Peyer's patch (tissue), 4 donors: ENCODE measurements at regions not wholly inside any gene's neighbourhood (a gene's known extent, or its start where the extent isn't known, plus 50 kb on each side); places are given as distances from the start of the nearest gene placed in this dataset.
A peak's percentile ranks its signal among the peaks of the same experiment; 100 is the strongest.

Source experiments
- DNase-seq, 3 donors: peaks; one replicate each; pipeline ENCODE4 v3.0.0-alpha.2; 2017 to 2019
- H3K27ac ChIP-seq, 4 donors: fragments of 200-600 bp; sonication (generic); one replicate each; pipeline ENCODE4 v1.5.1; 2016 to 2019
- H3K27me3 ChIP-seq, 2 donors: fragments of 200-600 bp; sonication (generic); one replicate each; pipeline ENCODE4 v1.5.1; 2019
- H3K36me3 ChIP-seq, 3 donors: fragments of 200-600 bp; sonication (generic); one replicate each; pipeline ENCODE4 v1.5.1; 2016 to 2019
- H3K4me1 ChIP-seq, 4 donors: fragments of 200-600 bp; sonication (generic); one replicate each; pipeline ENCODE4 v1.5.1; 2016 to 2019
- H3K4me3 ChIP-seq, 4 donors: fragments of 200-600 bp; sonication (generic); 1 replicate in 3 of 4; 2 replicates in 1 of 4; pipeline ENCODE4 v1.5.1; 2016 to 2019; ENCODE audit warnings: mild to moderate bottlenecking in 1 of 4
- H3K9me3 ChIP-seq, 4 donors: fragments of 200-600 bp; sonication (generic); one replicate each; pipeline ENCODE4 v1.5.1; 2016 to 2019; ENCODE audit warnings: mild to moderate bottlenecking in 1 of 4
- POLR2A ChIP-seq, 2 donors: fragments of 450-650 bp; IDR thresholded peaks; one replicate each; pipeline ENCODE4 v1.5.1; 2017; ENCODE audit warnings: antibody characterized with exemption in 2 of 2, mild to moderate bottlenecking in 2 of 2, moderate library complexity in 2 of 2
- TF ChIP-seq, protein P1 (sequence below), 6 experiments: fragments of 450-650 bp in 4 of 6; fragments of 200-600 bp in 2 of 6; sonication (generic) in 1 of 6; IDR thresholded peaks; one replicate each; pipeline ENCODE4 v1.5.1; 2017 to 2019; ENCODE audit warnings: antibody characterized with exemption in 6 of 6, mild to moderate bottlenecking in 3 of 6, moderate library complexity in 1 of 6

DNA sequence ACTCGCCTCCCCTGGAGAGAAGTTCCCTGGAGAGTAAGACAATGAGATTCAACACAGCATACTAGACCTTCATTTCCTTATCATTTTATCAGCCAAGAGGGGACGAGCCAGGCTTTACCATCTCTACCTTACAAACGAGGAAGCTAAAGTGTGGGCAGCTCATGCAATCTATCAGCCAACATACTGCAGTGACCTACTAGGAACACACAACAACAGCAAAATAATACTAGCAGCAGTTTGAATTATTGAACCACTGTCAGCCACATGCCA, 60.0 kb upstream of the TEX51 start:
- no peaks in the 10 kb centered on the region for H3K27me3 ChIP-seq
- H3K9me3 ChIP-seq = no peaks in the 10 kb centered on the region
- no peaks in the 10 kb centered on the region for H3K36me3 ChIP-seq
- H3K4me3 ChIP-seq = no peak overlapping the region
- H3K4me1 ChIP-seq = no peaks in the 10 kb centered on the region
- TF ChIP-seq, protein P1, sequence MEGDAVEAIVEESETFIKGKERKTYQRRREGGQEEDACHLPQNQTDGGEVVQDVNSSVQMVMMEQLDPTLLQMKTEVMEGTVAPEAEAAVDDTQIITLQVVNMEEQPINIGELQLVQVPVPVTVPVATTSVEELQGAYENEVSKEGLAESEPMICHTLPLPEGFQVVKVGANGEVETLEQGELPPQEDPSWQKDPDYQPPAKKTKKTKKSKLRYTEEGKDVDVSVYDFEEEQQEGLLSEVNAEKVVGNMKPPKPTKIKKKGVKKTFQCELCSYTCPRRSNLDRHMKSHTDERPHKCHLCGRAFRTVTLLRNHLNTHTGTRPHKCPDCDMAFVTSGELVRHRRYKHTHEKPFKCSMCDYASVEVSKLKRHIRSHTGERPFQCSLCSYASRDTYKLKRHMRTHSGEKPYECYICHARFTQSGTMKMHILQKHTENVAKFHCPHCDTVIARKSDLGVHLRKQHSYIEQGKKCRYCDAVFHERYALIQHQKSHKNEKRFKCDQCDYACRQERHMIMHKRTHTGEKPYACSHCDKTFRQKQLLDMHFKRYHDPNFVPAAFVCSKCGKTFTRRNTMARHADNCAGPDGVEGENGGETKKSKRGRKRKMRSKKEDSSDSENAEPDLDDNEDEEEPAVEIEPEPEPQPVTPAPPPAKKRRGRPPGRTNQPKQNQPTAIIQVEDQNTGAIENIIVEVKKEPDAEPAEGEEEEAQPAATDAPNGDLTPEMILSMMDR (IDR thresholded peaks at IDR 0.05) = no peak
- TF ChIP-seq POLR2A (IDR thresholded peaks at IDR 0.05) = no peak
- no peak overlapping the region for H3K27ac ChIP-seq
- peak in 1 of 3 donors; percentile 2 for DNase-seq

DNA sequence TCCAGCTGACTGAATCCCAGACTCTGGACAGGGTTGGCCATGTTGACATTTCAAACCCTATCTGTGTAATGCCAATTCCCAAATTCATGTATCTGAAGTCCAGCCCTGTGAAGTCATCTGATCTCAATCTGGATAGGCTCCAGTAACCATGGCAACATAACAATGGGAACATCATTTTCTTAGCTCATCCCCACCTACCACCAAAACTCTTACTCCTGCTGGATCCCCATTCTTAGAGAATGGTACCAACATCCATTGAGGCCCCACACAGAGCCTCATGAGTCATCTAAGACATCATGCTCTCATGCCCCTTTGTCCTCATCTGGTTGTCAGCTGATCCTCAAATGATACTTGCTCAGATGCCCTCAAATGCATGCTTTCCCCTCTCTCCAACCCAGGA, 58.9 kb upstream of the TEX51 start:
- Histone ChIP-seq H3K9me3 (no peaks in the 10 kb centered on the region), H3K4me3 (no peak overlapping the region), H3K4me1 (no peaks in the 10 kb centered on the region), H3K27ac (no peak overlapping the region), H3K27me3 (no peaks in the 10 kb centered on the region), H3K36me3 (no peaks in the 10 kb centered on the region)
- TF ChIP-seq, protein P1 (IDR thresholded peaks at IDR 0.05) = no peak
- TF ChIP-seq POLR2A (IDR thresholded peaks at IDR 0.05) = no peak
- DNase-seq = peak in 1 of 3 donors; percentile 14

DNA sequence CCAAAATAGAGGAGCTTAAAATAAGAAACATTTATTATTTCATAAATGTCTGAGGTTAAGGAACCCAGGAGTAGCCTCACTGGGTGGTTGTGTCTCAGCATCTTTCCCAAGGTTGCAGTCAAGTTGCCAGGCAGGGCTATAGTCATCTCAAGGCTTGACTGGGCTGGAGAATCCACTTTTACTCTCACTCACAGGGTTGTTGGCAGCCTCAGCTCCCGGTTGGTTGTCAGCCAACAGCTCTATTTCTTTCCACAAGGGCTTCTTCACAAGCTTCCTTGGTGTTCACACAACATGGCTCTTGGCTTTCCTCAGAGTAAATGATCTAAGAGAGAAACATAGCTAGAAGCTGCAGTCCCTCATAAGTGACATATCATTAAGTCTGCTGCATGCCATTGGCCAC, 55.6 kb upstream of the TEX51 start:
- H3K27me3 ChIP-seq = no peaks in the 10 kb centered on the region
- TF ChIP-seq, protein P1 (IDR thresholded peaks at IDR 0.05) = no peak
- no peak for TF ChIP-seq POLR2A (IDR thresholded peaks at IDR 0.05)
- no peaks in the 10 kb centered on the region for H3K36me3 ChIP-seq
- no peaks in the 10 kb centered on the region for H3K9me3 ChIP-seq
- no peak overlapping the region for H3K27ac ChIP-seq
- H3K4me1 ChIP-seq = no peaks in the 10 kb centered on the region
- peak in 1 of 3 donors; percentile 11 for DNase-seq
- H3K4me3 ChIP-seq = no peak overlapping the region

DNA sequence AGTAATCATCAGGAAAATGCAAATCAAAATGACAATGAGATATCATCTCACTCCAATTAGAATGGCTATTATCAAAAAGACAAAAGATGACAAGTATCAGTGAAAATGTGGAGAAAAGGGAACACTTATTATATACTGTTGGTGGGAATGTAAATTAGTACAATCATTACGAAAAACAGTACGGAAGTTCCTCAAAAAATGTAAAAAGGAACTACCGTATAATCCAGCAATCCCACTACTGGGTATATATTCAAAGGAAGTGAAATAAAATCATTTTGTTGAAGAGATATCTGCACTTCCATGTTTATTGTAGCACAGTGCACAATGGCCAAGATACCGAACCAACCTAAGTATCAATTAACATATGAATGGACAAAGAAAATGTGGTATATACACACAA, 52.4 kb upstream of the TEX51 start:
- no peak overlapping the region for H3K4me3 ChIP-seq
- H3K27me3 ChIP-seq = no peaks in the 10 kb centered on the region
- TF ChIP-seq, protein P1 (IDR thresholded peaks at IDR 0.05) = no peak
- no peak for TF ChIP-seq POLR2A (IDR thresholded peaks at IDR 0.05)
- no peaks in the 10 kb centered on the region for H3K36me3 ChIP-seq
- no peaks in the 10 kb centered on the region for H3K9me3 ChIP-seq
- H3K4me1 ChIP-seq = no peaks in the 10 kb centered on the region
- DNase-seq = no peak
- no peak overlapping the region for H3K27ac ChIP-seq
